Left cardiac atrium (tissue), 4 donors: ENCODE measurements at regions not wholly inside any gene's neighbourhood (a gene's known extent, or its start where the extent isn't known, plus 50 kb on each side); places are given as distances from the start of the nearest gene placed in this dataset.

Experiments used
- ATAC-seq, 2 donors: fragments of 200-7000 bp; cut with Tn5 transposase; one replicate each; pipeline ENCODE4 v1.9.1; 2020; ENCODE audit warnings: mild to moderate bottlenecking in 2 of 2, moderate library complexity in 2 of 2
- DNase-seq: peaks from one replicate; pipeline ENCODE4 v3.0.0-alpha.2; 2020
- intact Hi-C, 2 donors: fragments of 100-400 bp; cut with DNase I; formaldehyde crosslinking; loops; one replicate each; pipeline versions ENCODE4 v1.14.1 to v1.15.1; 2022 to 2023
- donor health status: DM: no; HTN: yes; CAD: no.
- donor health status: DM: no; HTN: yes; CAD: no; lungs with severe emphysema.
- donor health status: DM: yes; HTN: yes; CAD: no.
- donor health status: Dilated cardiomyopathy.

DNA sequence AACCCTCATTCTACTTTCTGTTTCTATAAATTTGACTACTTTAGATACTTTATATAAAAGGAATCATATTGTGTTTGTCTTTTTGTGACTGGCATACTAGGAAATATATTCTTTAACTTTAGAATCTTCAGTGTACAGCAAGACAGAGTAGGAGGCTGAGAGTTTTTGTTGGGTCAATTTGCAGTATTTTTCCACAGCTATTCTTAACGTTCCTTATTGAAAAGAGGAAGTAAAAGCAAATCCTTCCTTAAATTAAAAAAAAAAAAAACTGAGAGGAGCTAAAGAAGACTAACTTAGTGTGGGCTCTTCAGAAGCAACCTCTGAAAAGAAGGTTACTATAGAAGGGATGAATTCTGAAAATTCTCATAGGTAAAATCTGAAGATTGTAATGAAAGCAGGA is 1194.6 kb downstream of the ADGRL3 start:
- ATAC-seq (no peak), DNase-seq (no peak)
- intact Hi-C loops, result no loop called here

DNA sequence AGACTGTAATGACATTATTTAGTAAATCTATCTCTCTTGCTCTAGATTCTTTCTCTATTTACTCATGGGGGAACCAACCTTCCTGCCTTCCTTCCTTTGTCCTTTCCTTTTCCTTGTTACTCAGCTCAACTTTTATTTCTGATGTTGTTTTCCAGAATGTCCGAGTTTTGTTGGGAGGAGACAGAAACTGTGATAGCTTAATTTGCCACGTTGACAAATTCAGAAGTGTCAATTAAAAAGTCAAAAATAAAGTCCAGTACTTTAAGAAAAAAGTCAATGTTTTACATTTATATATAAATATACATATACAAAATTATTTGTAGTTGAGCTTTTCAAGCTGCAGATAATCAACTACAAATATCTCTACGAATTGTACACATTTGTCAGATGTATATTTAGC is 1187.7 kb downstream of the ADGRL3 start:
- ATAC-seq, result no peak
- intact Hi-C loops, result no loop called here
- no peak for DNase-seq

DNA sequence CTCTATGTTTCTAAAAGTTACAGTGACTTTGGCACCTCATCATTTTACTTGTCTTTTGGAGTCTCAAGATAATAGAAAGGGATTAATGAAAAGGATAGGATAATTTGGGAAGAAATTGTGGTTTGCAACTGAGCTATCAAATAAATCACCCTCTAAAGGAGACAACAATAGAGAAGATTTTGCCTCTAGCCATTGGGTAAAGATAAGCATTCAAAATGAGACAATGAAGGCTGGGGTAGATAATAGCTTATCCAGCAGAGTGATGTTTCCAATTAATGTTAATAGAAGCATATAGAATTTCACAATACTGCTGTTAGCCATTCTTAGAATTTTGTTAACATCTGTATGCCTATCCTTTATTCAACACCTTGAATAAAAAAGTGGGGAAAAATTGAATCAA is 1177.6 kb downstream of the ADGRL3 start:
- intact Hi-C loops, result no loop called here
- DNase-seq (no peak), ATAC-seq (no peak)

DNA sequence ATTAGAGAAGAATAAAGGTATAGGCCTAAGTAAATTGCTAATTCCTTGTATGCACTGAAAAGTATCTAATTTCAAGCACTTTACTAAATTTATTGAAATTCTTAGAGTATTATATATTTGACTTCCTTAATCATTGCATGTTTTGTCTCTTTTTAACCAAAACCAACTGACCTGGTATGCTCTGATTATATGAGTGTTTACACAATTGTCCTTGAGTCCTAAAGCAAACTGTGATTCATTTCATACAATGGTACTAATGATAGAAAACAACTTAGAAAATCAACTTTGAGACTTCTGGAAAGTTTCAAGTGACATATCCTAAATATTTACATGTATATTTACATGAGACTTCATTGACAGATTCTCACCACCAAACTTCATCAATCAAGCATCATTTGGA is 1177.1 kb downstream of the ADGRL3 start:
- intact Hi-C loops, result no loop called here
- DNase-seq (no peak), ATAC-seq (no peak)

DNA sequence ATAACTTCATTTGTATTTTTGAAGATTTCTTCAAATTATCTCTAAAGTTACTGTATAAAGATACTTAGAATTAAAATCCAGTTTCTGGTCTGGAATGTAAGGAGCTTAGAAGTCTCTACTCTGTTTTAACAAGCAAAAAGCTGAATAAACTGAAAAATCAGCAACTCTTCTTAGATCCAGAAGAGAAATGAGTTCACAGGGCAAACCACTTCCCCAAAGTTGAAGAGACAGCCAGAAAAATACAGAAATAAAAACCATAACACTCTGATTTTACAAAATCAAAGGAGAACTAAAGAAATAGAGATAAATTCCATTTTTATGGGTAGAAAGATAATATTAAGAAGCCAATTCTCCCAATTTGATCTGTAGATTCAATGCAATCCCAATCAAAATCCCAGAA is 1166.8 kb downstream of the ADGRL3 start:
- ATAC-seq (no peak), DNase-seq (no peak)
- intact Hi-C loops, result no loop called here

DNA sequence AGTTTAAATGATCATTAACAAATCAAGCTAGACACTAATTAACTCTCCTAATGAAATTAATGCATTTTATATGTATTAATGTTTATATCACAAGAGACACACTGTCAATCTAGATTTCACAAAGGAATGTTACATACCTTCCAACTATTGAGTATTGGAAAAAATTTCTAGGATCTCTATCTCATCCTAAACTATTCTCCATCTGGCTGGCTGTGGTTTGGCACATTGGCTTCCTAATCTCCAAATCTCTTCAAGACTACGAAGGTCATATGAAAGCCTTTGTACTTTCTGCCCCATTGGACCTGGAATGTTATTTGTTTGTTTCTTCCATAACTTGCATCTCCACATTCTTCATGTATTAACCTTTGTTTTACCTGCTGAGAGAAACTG is 1160.0 kb downstream of the ADGRL3 start:
- intact Hi-C loops, result no loop called here
- DNase-seq (no peak), ATAC-seq (no peak)

DNA sequence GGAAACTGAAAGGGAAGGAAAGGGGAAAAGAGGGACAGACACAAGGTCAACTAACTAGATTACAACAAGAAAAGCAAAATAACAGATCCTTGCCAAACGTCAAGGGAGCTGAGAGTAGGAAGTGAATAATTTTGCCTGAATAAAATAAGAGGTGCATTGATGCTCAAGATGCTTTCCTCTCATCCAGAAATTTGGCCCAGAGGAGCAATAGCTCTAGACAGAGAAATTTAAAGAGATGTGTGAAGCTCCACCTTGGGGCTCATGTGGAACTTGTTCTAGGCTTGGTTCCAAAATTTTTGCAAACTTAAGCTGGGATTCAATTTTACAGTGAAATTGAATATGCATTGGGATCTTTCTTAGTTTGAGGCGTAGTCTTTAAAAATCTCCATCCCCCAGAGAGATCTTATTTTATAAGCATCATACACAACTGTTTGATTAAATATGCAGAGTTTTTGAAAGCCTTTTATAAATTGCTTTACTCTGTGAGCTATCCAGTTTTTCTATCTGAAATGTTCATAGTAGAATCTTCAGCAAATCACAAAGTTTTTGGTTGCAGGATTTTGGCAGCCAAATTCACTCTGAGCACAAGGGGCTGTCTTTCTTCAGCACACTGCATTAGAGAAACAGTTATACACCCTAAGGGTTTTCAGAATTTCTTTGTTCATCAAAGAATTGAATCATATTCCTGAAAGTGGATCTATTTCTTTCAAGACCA is 1159.5 kb downstream of the ADGRL3 start:
- ATAC-seq (no peak), DNase-seq (no peak)
- intact Hi-C loops, result no loop called here

DNA sequence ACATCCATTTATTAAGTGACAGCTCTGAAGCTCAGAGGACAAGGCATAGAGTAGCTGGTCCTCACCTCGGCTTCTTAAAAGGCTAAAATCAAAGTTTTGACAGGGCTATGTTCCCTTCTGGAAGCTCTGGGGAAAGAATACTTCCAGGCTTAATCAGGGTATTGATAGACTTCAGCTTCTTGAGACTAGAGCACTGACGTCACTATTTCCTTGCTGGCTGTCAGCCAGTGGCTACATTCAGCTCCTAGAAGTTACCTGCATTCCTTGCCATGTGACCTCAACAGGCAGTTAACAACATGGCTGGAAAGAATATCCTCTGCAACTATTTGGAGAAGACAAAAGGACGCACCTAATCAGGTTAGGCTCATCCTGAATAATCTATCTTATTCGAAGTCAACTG is 1144.8 kb downstream of the ADGRL3 start:
- ATAC-seq (no peak), DNase-seq (no peak)
- intact Hi-C loops, result no loop called here

DNA sequence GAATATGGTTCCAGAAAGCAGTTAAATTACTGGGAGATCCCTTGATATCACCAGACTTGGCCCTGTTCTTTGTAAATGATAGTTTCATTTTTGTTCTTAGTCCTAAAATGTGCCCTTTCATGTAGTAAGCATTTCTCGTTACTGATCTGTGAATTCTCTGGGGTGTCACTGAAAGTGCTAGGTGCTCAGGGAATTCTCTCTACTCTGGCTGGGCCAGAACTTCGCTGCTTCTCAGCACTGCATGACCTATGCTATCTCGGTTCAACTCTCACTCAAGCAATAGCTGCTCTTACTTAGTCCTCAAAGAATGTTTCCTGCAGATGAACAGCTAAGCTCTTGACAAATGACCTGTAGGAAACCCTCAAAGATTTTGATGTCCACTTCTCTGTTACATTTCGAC is 1144.3 kb downstream of the ADGRL3 start:
- no peak for ATAC-seq
- intact Hi-C loops, result no loop called here
- no peak for DNase-seq

DNA sequence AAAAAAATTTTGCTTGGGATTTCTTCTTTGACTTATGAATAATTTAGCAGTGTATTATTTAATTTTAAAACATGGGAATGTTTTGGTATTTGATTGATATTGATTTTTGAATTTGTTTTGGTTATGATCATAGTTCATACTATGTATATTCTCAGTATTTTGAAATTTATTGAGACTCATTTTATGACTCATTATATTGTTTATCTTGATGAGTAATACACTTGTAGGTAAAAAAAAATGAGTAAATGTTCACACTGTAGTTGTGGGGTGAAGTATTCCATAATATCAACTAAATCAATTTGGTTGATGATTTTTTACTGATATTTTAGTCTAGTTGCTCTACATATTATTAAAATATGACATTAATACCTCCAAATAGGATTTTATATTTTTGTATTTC is 1142.2 kb downstream of the ADGRL3 start:
- ATAC-seq, result no peak
- intact Hi-C loops, result no loop called here

DNA sequence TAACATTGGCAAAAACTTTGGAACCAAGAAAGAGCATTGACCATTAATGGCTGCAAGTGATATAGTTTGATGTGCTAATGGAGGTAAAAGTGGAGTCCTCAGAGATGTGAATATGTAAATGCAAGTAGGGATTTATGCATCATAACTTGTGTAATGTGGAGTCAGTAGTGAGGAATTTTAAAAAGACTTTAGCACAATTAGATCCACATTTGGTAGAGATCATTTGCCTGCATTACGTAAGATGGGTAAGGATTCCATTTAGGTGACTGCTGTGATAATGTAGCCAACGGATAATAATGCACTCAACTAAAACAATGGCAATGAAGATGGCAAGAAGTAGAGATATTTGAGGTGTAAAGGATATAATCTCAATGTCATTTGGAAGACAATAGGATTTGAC is 1128.4 kb downstream of the ADGRL3 start:
- intact Hi-C loops, result no loop called here
- DNase-seq, result no peak

More for the DNA sequence above, 1142.2 kb downstream of the ADGRL3 start:
- DNase-seq, result no peak

DNA sequence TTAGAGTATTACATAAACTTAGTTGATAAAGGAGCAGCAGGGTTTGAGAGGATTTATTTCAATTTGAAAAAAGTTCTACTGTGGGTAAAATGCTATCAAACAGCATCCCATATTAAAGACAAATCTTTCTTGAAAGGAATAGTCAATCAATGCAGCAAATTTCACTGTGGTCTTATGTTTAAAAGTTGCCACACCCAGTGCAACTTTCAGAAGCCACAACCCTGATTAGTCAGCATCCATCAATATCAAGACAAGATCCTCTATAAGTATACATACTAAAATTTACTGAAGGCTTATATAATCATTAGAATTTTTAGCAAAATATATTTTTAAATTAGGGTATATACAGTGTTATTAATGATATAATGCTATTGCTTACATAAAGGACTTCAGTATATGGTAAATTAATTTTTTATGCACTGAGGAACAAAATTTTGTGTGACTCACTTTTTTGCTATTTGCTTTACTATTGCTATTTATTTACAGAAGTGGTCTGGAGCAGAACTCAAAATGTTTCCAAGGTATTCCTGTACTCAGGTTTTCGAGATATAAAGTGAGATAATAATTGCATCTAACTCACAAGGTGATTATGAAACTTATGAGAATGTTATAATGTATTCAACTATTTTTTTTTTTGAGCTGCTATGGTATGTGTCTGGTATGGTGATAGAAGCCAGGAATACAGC is 1127.6 kb downstream of the ADGRL3 start:
- DNase-seq (no peak), ATAC-seq (no peak)
- intact Hi-C loops, result no loop called here

More for the DNA sequence above, 1128.4 kb downstream of the ADGRL3 start:
- ATAC-seq, result no peak

DNA sequence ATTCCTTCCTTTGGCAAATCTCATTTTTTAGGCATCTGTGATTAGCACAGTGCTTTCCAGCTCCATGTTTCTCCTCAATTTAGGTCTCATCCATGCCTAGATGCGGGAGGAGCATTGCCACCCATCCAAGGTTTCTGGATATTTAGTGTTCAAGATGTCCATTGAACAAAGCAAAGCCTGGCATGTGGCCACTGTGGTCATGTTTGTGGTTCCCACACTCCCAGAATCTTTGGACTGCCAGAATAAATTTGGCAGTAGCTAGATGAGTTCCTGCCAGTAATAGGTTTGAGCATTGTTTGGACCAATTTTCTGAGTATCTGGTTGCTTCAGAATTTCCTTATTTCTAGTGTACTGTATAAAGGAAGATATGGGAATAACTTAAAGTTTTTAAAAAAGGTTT is 1124.1 kb downstream of the ADGRL3 start:
- peak; percentile 71 for DNase-seq
- intact Hi-C loops, result no loop called here
- peak; percentile 44 to 50 for ATAC-seq

DNA sequence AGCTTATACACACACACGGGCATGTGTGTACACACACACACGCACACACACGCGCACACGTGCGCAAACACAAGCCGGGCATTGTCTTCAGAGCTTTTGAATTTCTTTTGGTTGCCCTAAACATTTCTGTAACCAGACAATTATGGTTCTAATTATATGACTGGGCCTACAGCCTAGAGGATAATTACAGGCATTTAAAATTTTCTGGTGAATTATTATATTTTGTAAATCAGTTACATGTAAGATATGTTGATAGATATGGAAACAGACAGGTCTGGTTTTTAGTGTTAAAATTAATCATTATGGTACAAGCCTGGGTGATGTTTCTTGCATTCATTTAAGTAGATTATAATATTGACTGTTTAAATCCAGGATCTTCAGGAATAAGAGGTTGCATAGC is 1120.5 kb downstream of the ADGRL3 start:
- no peak for DNase-seq
- intact Hi-C loops, result no loop called here
- ATAC-seq, result no peak

DNA sequence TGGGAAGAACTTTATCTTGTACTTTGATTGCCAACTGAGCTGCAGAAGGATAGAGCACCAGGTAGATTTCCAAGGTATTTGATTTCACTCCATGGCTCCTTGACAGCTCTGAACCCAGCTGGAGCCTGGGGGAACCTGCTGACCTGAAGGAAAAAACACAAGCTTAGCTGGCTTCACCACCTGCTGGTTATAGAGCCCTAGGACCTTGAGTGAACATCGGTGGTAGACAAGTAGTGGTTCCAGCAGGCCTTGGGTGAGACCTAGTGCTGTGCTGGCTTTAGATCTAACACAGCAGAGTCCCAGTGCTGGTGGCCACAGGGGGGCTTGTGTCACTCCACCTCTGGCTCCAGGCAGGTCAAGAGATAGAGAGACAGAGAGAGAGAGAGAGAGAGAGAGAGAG is 1102.6 kb downstream of the ADGRL3 start:
- DNase-seq, result no peak
- no peak for ATAC-seq
- intact Hi-C loops, result no loop called here

DNA sequence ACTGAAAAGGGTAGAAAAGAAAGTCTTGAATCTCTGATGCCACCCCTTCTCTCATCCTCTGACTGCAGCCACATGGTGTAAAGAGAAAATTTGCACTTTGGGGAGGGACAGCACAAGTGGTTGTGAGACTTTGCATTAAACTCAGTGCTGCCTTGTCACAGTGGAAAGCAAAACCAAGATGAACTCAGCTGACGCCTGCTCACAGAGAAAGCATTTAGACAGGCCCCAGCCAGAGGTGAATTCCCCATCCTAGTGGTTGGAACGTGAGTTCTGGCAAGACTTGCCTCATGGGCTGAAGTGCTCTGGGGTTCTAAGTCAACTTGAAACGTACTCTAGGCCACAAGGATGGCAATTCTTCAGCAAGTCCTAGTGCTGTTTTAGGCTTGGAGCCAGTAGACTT is 1101.4 kb downstream of the ADGRL3 start:
- no peak for DNase-seq
- no peak for ATAC-seq
- intact Hi-C loops, result no loop called here

DNA sequence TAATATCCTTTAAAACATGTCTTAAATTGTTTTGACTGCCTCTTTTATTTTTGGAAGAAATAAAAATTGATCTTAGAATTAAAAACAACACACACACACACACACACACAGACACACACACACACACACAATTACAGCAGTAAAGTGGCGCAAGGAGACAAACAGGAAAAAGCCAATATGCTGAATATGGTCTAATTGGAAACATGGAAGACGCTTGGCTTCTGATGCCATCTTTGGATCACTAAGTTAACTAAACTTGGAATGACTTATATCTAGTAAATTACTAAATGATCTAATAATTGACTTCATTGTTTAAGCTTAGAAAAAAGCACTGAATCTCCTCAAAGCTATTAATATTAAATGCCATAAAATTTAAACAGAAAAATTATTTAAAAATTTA is 1093.4 kb downstream of the ADGRL3 start:
- ATAC-seq (no peak), DNase-seq (no peak)
- intact Hi-C loops, result no loop called here

DNA sequence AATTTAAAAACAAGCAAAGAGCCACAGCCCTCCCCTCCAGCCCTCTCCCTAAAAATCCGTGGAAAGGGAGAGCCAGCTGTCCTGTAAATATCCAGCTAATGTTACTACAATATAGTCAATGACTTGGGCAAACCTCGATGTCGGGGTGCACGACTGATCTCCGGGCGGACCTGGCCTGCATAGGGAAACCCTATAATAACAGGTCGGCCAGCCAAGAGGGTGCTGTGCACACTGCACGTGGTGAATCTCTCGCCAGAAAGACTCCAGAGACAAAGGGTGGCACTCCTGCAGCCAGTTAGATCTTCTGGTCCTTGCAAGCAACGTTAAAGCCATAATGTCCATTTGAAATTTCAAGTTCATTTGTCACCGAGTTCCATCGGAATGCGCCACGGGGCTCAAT is 1092.8 kb downstream of the ADGRL3 start:
- DNase-seq, result no peak
- intact Hi-C loops, result no loop called here

DNA sequence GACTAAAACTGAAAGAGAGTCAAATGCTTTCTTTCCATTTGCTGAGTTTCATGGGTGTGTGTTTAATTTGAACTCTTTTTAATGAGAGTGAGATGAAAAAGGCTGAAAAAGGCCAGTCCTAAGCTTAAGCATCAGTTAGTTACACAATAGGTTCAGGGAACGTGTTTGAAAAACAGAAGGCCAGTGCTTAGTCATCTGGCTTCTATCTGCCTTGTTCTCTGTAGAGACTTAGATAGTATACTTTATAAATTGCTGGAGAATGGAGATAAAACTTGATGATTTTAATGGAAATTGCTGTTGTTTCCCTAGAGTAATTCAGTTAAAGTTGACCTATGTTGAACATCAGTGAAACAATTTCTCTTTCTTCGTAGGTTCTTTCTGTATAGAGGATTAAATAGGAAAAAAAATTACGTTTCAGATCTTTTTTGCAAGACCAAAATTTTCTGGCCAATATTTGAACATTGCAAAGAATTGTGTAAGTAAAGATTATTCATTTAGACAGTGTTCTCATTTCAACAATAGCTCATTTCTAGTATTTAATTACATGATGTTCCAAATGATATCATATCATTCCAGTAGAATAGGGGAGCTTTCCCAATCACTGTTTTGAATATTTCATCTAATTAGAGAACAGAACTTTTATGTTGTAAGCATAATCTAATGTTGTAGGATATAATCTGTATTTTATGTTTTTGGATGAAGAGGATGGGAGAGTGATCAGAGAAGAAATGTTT is 1088.8 kb downstream of the ADGRL3 start:
- DNase-seq, result no peak
- peak in 1 of 2 donors; percentile 42 for ATAC-seq
- intact Hi-C loops, result no loop called here

More for the DNA sequence above, 1092.8 kb downstream of the ADGRL3 start:
- ATAC-seq, result no peak

DNA sequence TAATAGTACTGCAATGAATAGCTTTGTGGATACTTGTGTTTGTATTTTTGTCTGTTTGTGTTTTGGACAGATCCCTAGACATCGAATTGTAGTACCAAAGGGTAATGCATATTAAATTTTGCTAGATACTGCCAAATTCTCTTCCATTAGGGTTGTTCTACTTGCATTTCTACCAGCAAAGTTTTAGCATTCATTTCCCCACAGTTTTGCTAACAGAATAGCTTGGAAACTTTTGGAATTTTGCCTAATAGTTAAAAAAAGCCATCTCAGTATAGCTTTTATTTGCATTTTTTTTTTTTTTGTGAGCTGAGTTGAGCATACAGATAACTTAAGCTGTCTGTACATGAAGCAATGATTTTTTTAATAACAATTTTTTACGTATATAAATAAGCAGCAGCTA is 1084.9 kb downstream of the ADGRL3 start:
- intact Hi-C loops, result no loop called here
- no peak for ATAC-seq
- DNase-seq, result no peak

DNA sequence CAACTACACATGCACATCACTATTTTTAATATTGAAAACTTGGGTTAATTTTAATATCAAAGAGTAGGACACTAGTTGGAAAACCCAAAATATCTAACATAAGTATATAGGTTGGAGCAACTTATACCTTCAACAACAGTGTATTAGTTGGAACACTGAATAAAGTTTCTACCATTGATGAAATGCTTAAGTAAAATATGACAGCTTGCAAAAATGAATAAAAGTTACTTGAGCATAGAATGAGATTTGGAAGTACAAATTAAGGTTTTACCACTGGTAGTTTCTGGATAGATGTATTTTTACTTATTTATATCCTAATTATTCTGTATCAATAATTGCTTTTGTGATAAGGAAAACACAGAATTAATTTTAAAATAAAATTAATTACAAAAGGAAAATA is 1079.6 kb downstream of the ADGRL3 start:
- ATAC-seq, result no peak
- intact Hi-C loops, result no loop called here
- no peak for DNase-seq
